OCI-LY7 (cell line): ENCODE measurements at regions not wholly inside any gene's neighbourhood (a gene's known extent, or its start where the extent isn't known, plus 50 kb on each side); places are given as distances from the start of the nearest gene placed in this dataset.
A peak's percentile ranks its signal among the peaks of the same experiment; 100 is the strongest.

Experiments
- BruUV-seq: library from RNA; stranded (reverse); fragments of 400-500 nt; replicated peaks from 2 replicates; lab custom pipeline; 2021; lab: Mats Ljungman, UMichigan
- CTCF ChIA-PET: fragments of 300-600 bp; sonication (Branson Sonifier 250); formaldehyde crosslinking; loops from one replicate; lab custom pipeline; 2022; ENCODE audit warnings: antibody characterized with exemption; ENCODE audit not compliant: unreplicated experiment; lab: Charles Lee
- POLR2A ChIA-PET: fragments of 300-600 bp; sonication (Branson Sonifier 250); formaldehyde crosslinking; loops from one replicate; lab custom pipeline; 2022; ENCODE audit warnings: antibody characterized with exemption; lab: Charles Lee
- DNase-seq: peaks from one replicate; pipeline ENCODE4 v3.0.0-alpha.2; 2015; ENCODE audit warnings: low spot score
- H2AFZ ChIP-seq: fragments of 200-600 bp; sonication (generic), shearing (Covaris generic); 2 replicates; pipeline ENCODE4 v1.6.1; 2014; ENCODE audit warnings: mild to moderate bottlenecking, antibody characterized with exemption, low read length, moderate library complexity
- H3K27ac ChIP-seq: fragments of 200-600 bp; sonication (generic); 2 replicates; pipeline ENCODE4 v1.5.1; 2014; ENCODE audit warnings: mixed run types, low read depth, mild to moderate bottlenecking, moderate library complexity, low read length, inconsistent platforms; ENCODE audit not compliant: poor library complexity, severe bottlenecking
- H3K36me3 ChIP-seq: fragments of 200-600 bp; sonication (generic); 2 replicates; pipeline ENCODE4 v1.6.1; 2014; ENCODE audit warnings: mild to moderate bottlenecking, antibody characterized with exemption, low read length, moderate library complexity, mixed read lengths; ENCODE audit not compliant: insufficient read depth
- H3K4me1 ChIP-seq: fragments of 200-600 bp; sonication (generic); 2 replicates; pipeline ENCODE4 v1.5.1; 2014; ENCODE audit warnings: mild to moderate bottlenecking, low read length; ENCODE audit not compliant: insufficient read depth, poor library complexity, severe bottlenecking
- H3K4me2 ChIP-seq: fragments of 200-600 bp; sonication (generic); 2 replicates; pipeline ENCODE4 v1.6.1; 2014; ENCODE audit warnings: mild to moderate bottlenecking, low read length
- H3K4me3 ChIP-seq: fragments of 200-600 bp; sonication (generic); 2 replicates; pipeline ENCODE4 v1.5.1; 2014; ENCODE audit warnings: mild to moderate bottlenecking, low read depth, low read length; ENCODE audit not compliant: poor library complexity, severe bottlenecking
- H3K79me2 ChIP-seq: fragments of 200-600 bp; sonication (generic); 2 replicates; pipeline ENCODE4 v1.6.1; 2016; ENCODE audit warnings: low read depth, mild to moderate bottlenecking, low read length, moderate library complexity, mixed read lengths; ENCODE audit not compliant: insufficient read depth
- H3K9me2 ChIP-seq: fragments of 200-600 bp; sonication (generic); 2 replicates; pipeline ENCODE4 v1.6.1; 2016; ENCODE audit warnings: mild to moderate bottlenecking, low read length, mixed read lengths; ENCODE audit not compliant: insufficient read depth
- H3K9me3 ChIP-seq: fragments of 200-600 bp; sonication (generic); 2 replicates; pipeline ENCODE4 v1.6.1; 2014; ENCODE audit warnings: mild to moderate bottlenecking, mixed run types, low read length, mixed read lengths
- H4K20me1 ChIP-seq: fragments of 200-600 bp; sonication (generic); 2 replicates; pipeline ENCODE4 v1.6.1; 2014; ENCODE audit warnings: mild to moderate bottlenecking, antibody characterized with exemption, low read length, moderate library complexity, mixed read lengths; ENCODE audit not compliant: insufficient read depth
- CTCF ChIP-seq: fragments of 200-600 bp; sonication (generic); conservative IDR thresholded peaks from 2 replicates; pipeline ENCODE4 v1.5.1; 2014; ENCODE audit warnings: mild to moderate bottlenecking, antibody characterized with exemption, low read length, moderate library complexity, mixed read lengths
- EZH2phosphoT487 ChIP-seq: fragments of 200-600 bp; sonication (generic); IDR thresholded peaks from 2 replicates; pipeline ENCODE4 v1.6.1; 2018; ENCODE audit warnings: low read depth, borderline replicate concordance, mild to moderate bottlenecking, mixed run types, antibody characterized with exemption, low read length, moderate library complexity, mixed read lengths
- intact Hi-C: fragments of 100-400 bp; cut with micrococcal nuclease; formaldehyde crosslinking; loops from one replicate; pipeline ENCODE4 v1.10.0; 2022; ENCODE audit not compliant: unreplicated experiment

- DNase-seq = no peak
- ChIA-PET CTCF (no interaction called here), POLR2A (no interaction called here)
- no peaks in the 10 kb centered on the region for H3K4me1 ChIP-seq
- H3K9me3 ChIP-seq = no peaks in the 10 kb centered on the region
- intact Hi-C loops = no loop called here
- TF ChIP-seq EZH2phosphoT487 (no peak), CTCF (no peak)
- no peak overlapping the region for H3K4me3 ChIP-seq
- H2AFZ ChIP-seq = no peak overlapping the region
- no peaks in the 10 kb centered on the region for H4K20me1 ChIP-seq
- H3K27ac ChIP-seq = no peak overlapping the region
- no peak overlapping the region for H3K4me2 ChIP-seq
- H3K9me2 ChIP-seq = no peaks in the 10 kb centered on the region
- H3K36me3 ChIP-seq = no peaks in the 10 kb centered on the region
- no TSS peak for BruUV-seq
- no peaks in the 10 kb centered on the region for H3K79me2 ChIP-seq
These were observed 350.1 kb downstream of the LIG4 start for GRCh38 chr13:107865318-107865575.

- intact Hi-C loops = no loop called here
- H3K4me3 ChIP-seq = no peak overlapping the region
- CTCF ChIA-PET = no interaction called here
These were observed 350.6 kb downstream of the LIG4 start for GRCh38 chr13:107864543-107865317.

More at GRCh38 chr13:107864543-107865317, 350.6 kb downstream of the LIG4 start:
- no peaks in the 10 kb centered on the region for H3K9me2 ChIP-seq
- POLR2A ChIA-PET = no interaction called here
- no peak for TF ChIP-seq EZH2phosphoT487
- TF ChIP-seq CTCF = no peak
- DNase-seq = peak; percentile 1
- H2AFZ ChIP-seq = no peak overlapping the region
- H3K4me2 ChIP-seq = no peak overlapping the region
- H3K36me3 ChIP-seq = no peaks in the 10 kb centered on the region
- H3K79me2 ChIP-seq = no peaks in the 10 kb centered on the region
- no peaks in the 10 kb centered on the region for H3K9me3 ChIP-seq
- no peak overlapping the region for H3K27ac ChIP-seq
- no TSS peak for BruUV-seq
- H3K4me1 ChIP-seq = no peaks in the 10 kb centered on the region
- H4K20me1 ChIP-seq = no peaks in the 10 kb centered on the region
